ENCODE measurements at regions not wholly inside any gene's neighbourhood (a gene's known extent, or its start where the extent isn't known, plus 50 kb on each side); places are given as distances from the start of the nearest gene placed in this dataset.

- TF ChIP-seq EZH2 (IDR thresholded peaks at IDR 0.05) (no peak), SRF (IDR thresholded peaks at IDR 0.05; ENCODE audit: low read depth) (no peak), RAD21 (IDR thresholded peaks at IDR 0.05; ENCODE audit: low read depth) (no peak), CTCF (IDR thresholded peaks at IDR 0.05 in 2 of 3, conservative IDR thresholded peaks at IDR 0.05 in 1 of 3; ENCODE audit: borderline replicate concordance in 1 of 3, insufficient read depth in 1 of 3, low read depth in 2 of 3, low read length in 2 of 3) (no peak), POLR2A (IDR thresholded peaks at IDR 0.05; ENCODE audit: borderline replicate concordance, extremely low read depth, insufficient read depth, insufficient read length) (no peak), TCF7L2 (IDR thresholded peaks at IDR 0.05; ENCODE audit: borderline replicate concordance, extremely low read depth, insufficient read depth, insufficient read length) (no peak), EZH2phosphoT487 (IDR thresholded peaks at IDR 0.05; ENCODE audit: borderline replicate concordance) (no peak), JUND (IDR thresholded peaks at IDR 0.05) (no peak), POLR2AphosphoS5 (IDR thresholded peaks at IDR 0.05; ENCODE audit: low read depth, low read length) (no peak), SP1 (IDR thresholded peaks at IDR 0.05; ENCODE audit: low read depth) (no peak), YY1 (IDR thresholded peaks at IDR 0.05; ENCODE audit: extremely low read depth, insufficient replicate concordance, low read depth, low read length) (no peak)
Measured at GRCh38 chr3:164620956-164621355, 457.3 kb downstream of the SI start.

Data from HCT116 (cell line).